ENCODE measurements at regions not wholly inside any gene's neighbourhood (a gene's known extent, or its start where the extent isn't known, plus 50 kb on each side); places are given as distances from the start of the nearest gene placed in this dataset.

DNA sequence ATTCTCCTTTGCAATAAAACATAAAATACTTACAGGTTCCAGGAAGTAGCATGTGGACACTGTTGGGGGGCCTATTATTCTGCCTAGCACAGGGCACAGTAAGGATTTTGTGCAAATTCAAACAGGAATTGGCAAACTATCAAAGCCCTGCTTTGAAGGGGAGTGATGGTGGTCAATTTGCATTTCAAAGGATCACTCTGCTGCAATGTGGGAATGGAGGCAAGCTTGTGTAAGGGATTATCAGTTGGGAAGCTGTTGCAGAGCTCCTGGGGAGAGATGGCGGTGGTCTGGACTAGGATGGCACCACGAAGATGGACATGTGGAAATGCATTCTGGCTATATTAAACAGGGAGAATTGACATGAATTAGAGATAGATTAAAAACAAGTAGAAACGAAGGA, 990.7 kb upstream of the RBFOX1 start:
- TF ChIP-seq, protein P1, sequence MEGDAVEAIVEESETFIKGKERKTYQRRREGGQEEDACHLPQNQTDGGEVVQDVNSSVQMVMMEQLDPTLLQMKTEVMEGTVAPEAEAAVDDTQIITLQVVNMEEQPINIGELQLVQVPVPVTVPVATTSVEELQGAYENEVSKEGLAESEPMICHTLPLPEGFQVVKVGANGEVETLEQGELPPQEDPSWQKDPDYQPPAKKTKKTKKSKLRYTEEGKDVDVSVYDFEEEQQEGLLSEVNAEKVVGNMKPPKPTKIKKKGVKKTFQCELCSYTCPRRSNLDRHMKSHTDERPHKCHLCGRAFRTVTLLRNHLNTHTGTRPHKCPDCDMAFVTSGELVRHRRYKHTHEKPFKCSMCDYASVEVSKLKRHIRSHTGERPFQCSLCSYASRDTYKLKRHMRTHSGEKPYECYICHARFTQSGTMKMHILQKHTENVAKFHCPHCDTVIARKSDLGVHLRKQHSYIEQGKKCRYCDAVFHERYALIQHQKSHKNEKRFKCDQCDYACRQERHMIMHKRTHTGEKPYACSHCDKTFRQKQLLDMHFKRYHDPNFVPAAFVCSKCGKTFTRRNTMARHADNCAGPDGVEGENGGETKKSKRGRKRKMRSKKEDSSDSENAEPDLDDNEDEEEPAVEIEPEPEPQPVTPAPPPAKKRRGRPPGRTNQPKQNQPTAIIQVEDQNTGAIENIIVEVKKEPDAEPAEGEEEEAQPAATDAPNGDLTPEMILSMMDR (IDR thresholded peaks at IDR 0.05; ENCODE audit: unreplicated experiment in 3 of 3): no peak
- Mint-ChIP-seq H3K27me3 (ENCODE audit: low read depth) (no peaks in the 10 kb centered on the region), H3K4me3 (no peak overlapping the region), H3K36me3 (ENCODE audit: low read depth) (no peaks in the 10 kb centered on the region), H3K27ac (no peak overlapping the region), H3K9me3 (peaks cover 9% of the 10 kb centered on the region), H3K4me1 (no peaks in the 10 kb centered on the region)

DNA sequence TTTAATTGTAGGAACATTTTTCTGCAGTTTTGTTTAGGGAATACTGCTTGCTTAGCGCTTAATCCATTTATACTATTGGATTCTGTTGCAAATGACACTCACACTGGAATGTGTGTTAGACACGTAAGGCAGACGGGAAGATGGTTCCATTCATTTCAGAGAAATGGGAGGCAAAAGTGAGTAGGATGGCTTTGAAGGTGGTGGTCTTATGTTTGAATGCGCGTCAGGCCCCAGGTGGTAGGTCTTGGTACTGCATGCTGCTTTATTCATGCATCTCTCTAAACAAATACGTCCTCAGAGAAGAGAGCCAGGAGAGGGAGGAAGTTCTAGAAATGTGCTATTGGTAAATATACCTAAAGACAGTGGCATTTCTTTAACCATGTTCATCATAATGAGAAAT, 997.6 kb upstream of the RBFOX1 start:
- H3K9me3 Mint-ChIP-seq: peaks cover 5% of the 10 kb centered on the region
- TF ChIP-seq, protein P1 (IDR thresholded peaks at IDR 0.05; ENCODE audit: unreplicated experiment in 3 of 3): peak; percentile 50 to 61 (median 60)
- H3K27ac Mint-ChIP-seq: no peak overlapping the region
- H3K4me1 Mint-ChIP-seq: no peaks in the 10 kb centered on the region
- H3K27me3 Mint-ChIP-seq (ENCODE audit: low read depth): no peaks in the 10 kb centered on the region
- H3K36me3 Mint-ChIP-seq (ENCODE audit: low read depth): no peaks in the 10 kb centered on the region
- no peak overlapping the region for H3K4me3 Mint-ChIP-seq

DNA sequence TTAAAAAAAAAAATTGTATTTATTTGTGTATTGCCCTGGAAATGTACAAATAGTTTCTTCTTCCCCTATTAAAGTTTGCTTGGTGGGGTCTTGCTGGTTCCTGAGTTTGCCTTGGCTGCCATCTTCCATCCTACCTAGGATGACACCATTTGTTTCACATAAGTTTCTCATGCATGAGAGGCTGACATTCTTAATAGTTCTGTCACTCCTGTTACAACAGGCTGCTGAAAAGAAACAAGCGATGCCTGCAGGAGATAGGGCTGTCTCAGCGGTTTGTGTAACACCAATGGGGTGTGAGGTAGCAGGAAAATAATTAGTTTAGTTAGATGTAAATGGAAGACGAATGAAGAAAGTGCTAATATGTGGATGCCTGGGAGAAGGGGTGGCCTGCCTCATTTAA, 1000.9 kb upstream of the RBFOX1 start:
- Mint-ChIP-seq H3K27me3 (ENCODE audit: low read depth) (no peaks in the 10 kb centered on the region), H3K27ac (no peak overlapping the region), H3K4me1 (no peaks in the 10 kb centered on the region), H3K9me3 (no peaks in the 10 kb centered on the region), H3K4me3 (no peak overlapping the region), H3K36me3 (ENCODE audit: low read depth) (no peaks in the 10 kb centered on the region)
- TF ChIP-seq, protein P1 (IDR thresholded peaks at IDR 0.05; ENCODE audit: unreplicated experiment in 3 of 3): no peak

GRCh38 chr16:6317934-6318333, 1014.7 kb upstream of the RBFOX1 start:
- H3K27ac Mint-ChIP-seq: no peak overlapping the region
- H3K36me3 Mint-ChIP-seq (ENCODE audit: low read depth): no peaks in the 10 kb centered on the region
- no peaks in the 10 kb centered on the region for H3K4me1 Mint-ChIP-seq
- no peaks in the 10 kb centered on the region for H3K9me3 Mint-ChIP-seq
- TF ChIP-seq, protein P1 (IDR thresholded peaks at IDR 0.05; ENCODE audit: unreplicated experiment in 3 of 3): no peak
- peaks cover 5% of the 10 kb centered on the region for H3K27me3 Mint-ChIP-seq (ENCODE audit: low read depth)
- H3K4me3 Mint-ChIP-seq: no peak overlapping the region

DNA sequence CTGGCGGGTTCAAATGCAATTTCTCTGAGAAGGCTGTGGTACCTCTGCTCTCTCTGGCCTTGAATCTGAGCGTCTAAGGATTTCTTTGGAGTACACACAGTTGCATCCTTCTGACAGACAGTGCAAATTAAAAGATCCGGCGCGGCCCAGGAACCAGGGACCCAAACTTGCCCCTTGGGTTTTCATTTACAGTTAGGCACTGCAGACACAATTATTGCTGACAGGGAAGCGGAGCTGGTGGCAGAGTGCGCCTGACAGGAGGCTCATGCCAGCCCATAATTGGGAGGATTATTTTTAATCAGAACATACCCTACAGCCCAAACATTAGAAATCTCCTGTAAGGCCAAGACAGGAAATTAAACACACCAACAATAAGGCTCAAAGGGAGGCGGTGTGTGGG, 1023.4 kb upstream of the RBFOX1 start:
- no peaks in the 10 kb centered on the region for H3K9me3 Mint-ChIP-seq
- no peak overlapping the region for H3K4me3 Mint-ChIP-seq
- no peaks in the 10 kb centered on the region for H3K4me1 Mint-ChIP-seq
- no peak overlapping the region for H3K27ac Mint-ChIP-seq
- no peaks in the 10 kb centered on the region for H3K36me3 Mint-ChIP-seq (ENCODE audit: low read depth)
- TF ChIP-seq, protein P1 (IDR thresholded peaks at IDR 0.05; ENCODE audit: unreplicated experiment in 3 of 3): no peak
- H3K27me3 Mint-ChIP-seq (ENCODE audit: low read depth): no peaks in the 10 kb centered on the region

DNA sequence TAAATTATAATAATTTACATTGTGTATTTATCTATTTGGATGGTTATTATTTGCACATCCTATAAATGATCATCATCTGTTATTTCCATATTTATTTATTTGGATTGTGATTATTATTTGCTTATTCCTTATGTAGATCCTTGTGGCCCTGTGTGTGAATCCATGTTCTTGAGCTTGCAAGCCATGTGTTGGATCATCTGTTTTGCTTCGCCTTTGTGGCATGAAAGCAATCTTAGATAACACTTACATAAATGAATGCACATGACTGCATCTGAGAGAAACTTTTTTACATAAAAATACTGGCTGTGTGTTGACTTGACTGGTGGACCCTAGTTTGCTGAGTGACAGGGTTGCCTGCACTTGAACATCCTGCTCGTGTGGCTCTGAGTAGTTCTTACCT, 1024.5 kb upstream of the RBFOX1 start:
- Mint-ChIP-seq H3K27ac (no peak overlapping the region), H3K36me3 (ENCODE audit: low read depth) (no peaks in the 10 kb centered on the region), H3K27me3 (ENCODE audit: low read depth) (no peaks in the 10 kb centered on the region), H3K4me3 (no peak overlapping the region), H3K4me1 (no peaks in the 10 kb centered on the region), H3K9me3 (no peaks in the 10 kb centered on the region)
- TF ChIP-seq, protein P1 (IDR thresholded peaks at IDR 0.05; ENCODE audit: unreplicated experiment in 3 of 3): no peak

All from nephron (organoid).